SU-DHL-6 (cell line): ENCODE measurements at regions not wholly inside any gene's neighbourhood (a gene's known extent, or its start where the extent isn't known, plus 50 kb on each side); places are given as distances from the start of the nearest gene placed in this dataset.

Experiments
- EZH2phosphoT487 ChIP-seq: fragments of 200-600 bp; sonication (generic), shearing (Covaris generic); conservative IDR thresholded peaks from 2 replicates; pipeline ENCODE4 v1.6.1; 2018; ENCODE audit warnings: mild to moderate bottlenecking, antibody characterized with exemption, low read length, moderate library complexity, mixed read lengths
- TF ChIP-seq, protein P1 (sequence below): fragments of 200-600 bp; sonication (generic); IDR thresholded peaks from one replicate; pipeline ENCODE4 v1.5.1; 2017; ENCODE audit warnings: antibody characterized with exemption, mild to moderate bottlenecking, low read length, moderate library complexity; ENCODE audit not compliant: insufficient read depth, poor library complexity, severe bottlenecking

DNA sequence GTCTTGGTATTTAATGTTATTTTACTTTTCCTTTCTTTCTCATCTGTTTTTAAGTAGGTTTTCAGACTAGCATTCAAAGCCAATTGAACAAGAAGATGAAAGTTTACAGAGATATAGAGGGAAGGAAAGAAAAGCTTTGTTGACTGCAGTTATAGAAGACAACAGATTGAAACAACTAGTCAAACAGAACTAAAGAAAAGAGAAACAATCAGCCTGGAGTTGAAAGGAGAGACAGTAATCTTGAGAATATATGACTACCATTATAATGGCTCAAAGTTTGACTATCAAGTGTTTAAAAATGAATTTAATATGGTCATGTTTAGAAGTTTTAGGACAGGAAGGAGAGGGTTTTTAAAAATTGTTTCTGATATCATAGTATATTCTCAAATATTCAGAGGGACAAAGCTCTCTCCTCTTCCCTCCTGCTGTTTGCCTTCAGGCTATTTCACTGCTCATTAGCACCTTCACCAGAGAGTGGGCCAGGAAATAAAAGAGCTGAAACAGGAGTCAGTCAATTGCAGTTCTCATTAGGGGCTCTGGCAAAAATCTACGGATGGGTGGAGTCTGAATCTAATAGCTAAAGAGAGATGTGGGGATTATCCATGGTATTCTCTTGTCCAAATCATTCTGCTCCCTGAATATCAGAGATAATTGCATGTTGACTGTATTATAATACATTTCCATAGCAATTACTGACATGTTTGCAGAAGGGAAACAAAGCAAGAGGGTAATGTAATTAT is 577.8 kb downstream of the BRINP3 start:
- TF ChIP-seq, protein P1, sequence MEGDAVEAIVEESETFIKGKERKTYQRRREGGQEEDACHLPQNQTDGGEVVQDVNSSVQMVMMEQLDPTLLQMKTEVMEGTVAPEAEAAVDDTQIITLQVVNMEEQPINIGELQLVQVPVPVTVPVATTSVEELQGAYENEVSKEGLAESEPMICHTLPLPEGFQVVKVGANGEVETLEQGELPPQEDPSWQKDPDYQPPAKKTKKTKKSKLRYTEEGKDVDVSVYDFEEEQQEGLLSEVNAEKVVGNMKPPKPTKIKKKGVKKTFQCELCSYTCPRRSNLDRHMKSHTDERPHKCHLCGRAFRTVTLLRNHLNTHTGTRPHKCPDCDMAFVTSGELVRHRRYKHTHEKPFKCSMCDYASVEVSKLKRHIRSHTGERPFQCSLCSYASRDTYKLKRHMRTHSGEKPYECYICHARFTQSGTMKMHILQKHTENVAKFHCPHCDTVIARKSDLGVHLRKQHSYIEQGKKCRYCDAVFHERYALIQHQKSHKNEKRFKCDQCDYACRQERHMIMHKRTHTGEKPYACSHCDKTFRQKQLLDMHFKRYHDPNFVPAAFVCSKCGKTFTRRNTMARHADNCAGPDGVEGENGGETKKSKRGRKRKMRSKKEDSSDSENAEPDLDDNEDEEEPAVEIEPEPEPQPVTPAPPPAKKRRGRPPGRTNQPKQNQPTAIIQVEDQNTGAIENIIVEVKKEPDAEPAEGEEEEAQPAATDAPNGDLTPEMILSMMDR = no peak
- TF ChIP-seq EZH2phosphoT487 = no peak
